Tibial nerve (tissue), 4 donors: ENCODE measurements at regions not wholly inside any gene's neighbourhood (a gene's known extent, or its start where the extent isn't known, plus 50 kb on each side); places are given as distances from the start of the nearest gene placed in this dataset.

Experiments used
- DNase-seq, 2 donors: peaks; one replicate each; pipeline ENCODE4 v3.0.0-alpha.2; 2019; ENCODE audit warnings: low spot score in 2 of 2
- H3K27ac ChIP-seq, 4 donors: fragments of 200-600 bp; sonication (generic) in 3 of 4; one replicate each; pipeline ENCODE4 v1.5.1; 2017 to 2019; ENCODE audit warnings: mild to moderate bottlenecking in 1 of 4
- H3K27me3 ChIP-seq, 2 donors: fragments of 200-600 bp; sonication (generic) in 1 of 2; one replicate each; pipeline versions ENCODE4 v1.5.1 to v1.6.0; 2017 to 2019
- H3K36me3 ChIP-seq, 3 donors: fragments of 200-600 bp; sonication (generic); one replicate each; pipeline ENCODE4 v1.5.1; 2018 to 2019
- H3K4me1 ChIP-seq, 4 donors: fragments of 200-600 bp; sonication (generic) in 3 of 4; one replicate each; pipeline ENCODE4 v1.5.1; 2017 to 2019
- H3K4me3 ChIP-seq, 4 donors: fragments of 200-600 bp; sonication (generic) in 3 of 4; one replicate each; pipeline ENCODE4 v1.5.1; 2017 to 2019; ENCODE audit warnings: mild to moderate bottlenecking in 1 of 4, moderate library complexity in 1 of 4
- H3K9me3 ChIP-seq, 4 donors: fragments of 200-600 bp; sonication (generic) in 3 of 4; one replicate each; pipeline ENCODE4 v1.5.1; 2017 to 2019
- EP300 ChIP-seq, 2 donors: sonication (generic); formaldehyde crosslinking; IDR thresholded peaks; one replicate each; pipeline ENCODE4 v1.6.1; 2017; ENCODE audit warnings: antibody characterized with exemption in 2 of 2, mild to moderate bottlenecking in 1 of 2
- POLR2A ChIP-seq, 2 donors: fragments of 450-650 bp; IDR thresholded peaks; one replicate each; pipeline ENCODE4 v1.6.1; 2017; ENCODE audit warnings: antibody characterized with exemption in 2 of 2, mild to moderate bottlenecking in 2 of 2, moderate library complexity in 2 of 2
- WGBS, 2 donors: methylation state at CpG; one replicate each; pipeline ENCODE4 v1.1.5; 2018; 5-methylcytosine and 5-hydroxymethylcytosine counted together
- TF ChIP-seq, protein P1 (sequence below), 5 experiments: fragments of 200-600 bp in 3 of 5; fragments of 450-650 bp in 2 of 5; sonication (generic) in 3 of 5; IDR thresholded peaks; one replicate each; pipeline ENCODE4 v1.5.1; 2016 to 2019; ENCODE audit warnings: antibody characterized with exemption in 5 of 5, mild to moderate bottlenecking in 3 of 5, moderate library complexity in 2 of 5

DNA sequence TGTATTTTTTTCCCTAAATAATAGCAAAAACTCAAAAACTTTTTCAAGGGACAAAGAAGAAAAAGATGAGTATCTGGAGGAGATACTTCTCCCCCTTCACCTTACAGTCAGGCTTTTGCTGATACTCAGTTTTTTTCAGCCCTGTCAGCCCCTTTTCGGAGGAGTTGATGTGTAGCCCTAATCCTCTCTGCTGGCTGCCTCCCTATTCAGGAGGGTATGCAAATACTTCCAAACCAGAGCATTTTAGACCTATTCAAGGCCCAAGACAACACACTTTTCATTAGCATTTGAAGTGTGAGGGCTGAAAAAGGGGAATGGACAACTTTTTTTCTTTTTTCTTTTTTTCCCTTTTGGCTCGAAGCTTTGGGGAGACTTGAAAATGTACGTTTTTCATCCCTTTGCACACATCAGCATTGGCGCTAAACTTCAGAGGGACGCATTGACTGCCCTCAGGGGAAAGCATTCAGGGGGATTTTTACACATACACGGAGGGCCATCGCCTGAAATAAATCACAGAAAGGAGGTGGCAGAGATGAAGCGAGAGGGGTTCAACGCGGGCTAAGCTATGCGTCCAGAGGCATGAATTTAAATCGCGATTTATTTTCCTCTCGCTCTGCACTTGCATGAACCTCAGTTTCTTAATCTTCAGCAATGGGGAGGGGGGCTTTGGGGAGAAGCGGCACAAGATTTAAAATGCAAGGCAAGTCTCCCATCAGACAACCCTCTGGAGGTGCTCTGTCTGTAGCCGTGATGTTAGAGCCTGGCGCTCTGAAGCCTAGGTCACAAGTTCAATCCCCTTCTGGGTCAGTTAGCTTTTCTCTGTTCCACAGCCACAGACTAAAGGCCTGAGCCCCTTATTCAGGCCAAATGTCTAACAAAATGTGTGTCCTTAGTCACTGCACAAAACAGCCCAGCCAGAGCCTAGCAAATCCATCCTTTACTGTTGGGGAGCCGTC lies 86.3 kb downstream of the ASCL1 start:
- no peak for DNase-seq
- Histone ChIP-seq H3K36me3 (no peaks in the 10 kb centered on the region), H3K27me3 (no peaks in the 10 kb centered on the region), H3K4me1 (no peaks in the 10 kb centered on the region), H3K27ac (no peak overlapping the region), H3K4me3 (no peak overlapping the region), H3K9me3 (peaks cover 0 to 5% (median 0%) of the 10 kb centered on the region in 4 donors)
- TF ChIP-seq, protein P1, sequence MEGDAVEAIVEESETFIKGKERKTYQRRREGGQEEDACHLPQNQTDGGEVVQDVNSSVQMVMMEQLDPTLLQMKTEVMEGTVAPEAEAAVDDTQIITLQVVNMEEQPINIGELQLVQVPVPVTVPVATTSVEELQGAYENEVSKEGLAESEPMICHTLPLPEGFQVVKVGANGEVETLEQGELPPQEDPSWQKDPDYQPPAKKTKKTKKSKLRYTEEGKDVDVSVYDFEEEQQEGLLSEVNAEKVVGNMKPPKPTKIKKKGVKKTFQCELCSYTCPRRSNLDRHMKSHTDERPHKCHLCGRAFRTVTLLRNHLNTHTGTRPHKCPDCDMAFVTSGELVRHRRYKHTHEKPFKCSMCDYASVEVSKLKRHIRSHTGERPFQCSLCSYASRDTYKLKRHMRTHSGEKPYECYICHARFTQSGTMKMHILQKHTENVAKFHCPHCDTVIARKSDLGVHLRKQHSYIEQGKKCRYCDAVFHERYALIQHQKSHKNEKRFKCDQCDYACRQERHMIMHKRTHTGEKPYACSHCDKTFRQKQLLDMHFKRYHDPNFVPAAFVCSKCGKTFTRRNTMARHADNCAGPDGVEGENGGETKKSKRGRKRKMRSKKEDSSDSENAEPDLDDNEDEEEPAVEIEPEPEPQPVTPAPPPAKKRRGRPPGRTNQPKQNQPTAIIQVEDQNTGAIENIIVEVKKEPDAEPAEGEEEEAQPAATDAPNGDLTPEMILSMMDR (IDR thresholded peaks at IDR 0.05) = no peak
- no peak for TF ChIP-seq POLR2A (IDR thresholded peaks at IDR 0.05)
- no peak for TF ChIP-seq EP300 (IDR thresholded peaks at IDR 0.05)
- 18 to 19% methylated on average over 18 of the region's 18 CpGs for WGBS, 2 donors

DNA sequence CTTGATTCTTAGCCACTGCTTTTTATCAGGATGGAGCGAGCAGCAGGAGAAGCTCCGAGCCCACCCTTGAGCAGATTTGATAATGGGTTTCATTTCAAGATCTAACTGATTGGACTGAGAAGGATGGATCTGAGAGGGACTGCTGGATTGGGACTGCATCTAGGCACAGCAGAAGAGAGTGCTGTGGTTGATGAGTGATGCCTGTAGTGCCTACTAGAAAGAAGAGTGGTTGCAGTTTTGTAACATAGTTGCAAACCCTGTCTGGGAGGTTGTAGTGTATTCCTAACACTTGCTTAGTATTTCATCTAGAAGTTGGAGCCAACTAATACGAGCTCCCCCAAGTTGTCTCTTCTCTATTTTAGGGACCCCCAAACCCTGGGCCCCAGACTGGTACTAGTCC lies 88.7 kb downstream of the ASCL1 start:
- TF ChIP-seq EP300 (IDR thresholded peaks at IDR 0.05) = no peak
- TF ChIP-seq, protein P1 (IDR thresholded peaks at IDR 0.05) = no peak
- no peak for TF ChIP-seq POLR2A (IDR thresholded peaks at IDR 0.05)
- no peaks in the 10 kb centered on the region for H3K27me3 ChIP-seq
- WGBS, 2 donors = 84 to 89% methylated on average over 3 of the region's 3 CpGs

DNA sequence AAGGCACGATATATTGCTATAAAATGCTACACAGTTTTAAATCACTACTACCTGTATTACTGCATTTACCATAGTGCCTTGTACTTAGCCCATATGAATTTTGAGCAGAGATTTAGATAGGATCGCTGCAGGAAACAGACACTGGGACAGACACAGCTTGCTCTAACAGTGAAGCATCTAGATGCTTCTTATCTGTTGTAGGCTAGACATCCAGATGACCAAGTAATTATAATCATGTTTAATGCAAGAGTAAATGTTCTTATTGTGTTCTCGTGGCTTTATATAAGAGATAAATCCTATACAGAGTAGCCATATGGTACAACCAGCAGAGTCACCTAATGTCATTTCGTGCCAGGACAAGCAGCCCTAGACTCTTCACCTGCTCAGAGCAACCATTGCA lies 92.8 kb downstream of the ASCL1 start:
- H3K4me3 ChIP-seq = no peak overlapping the region
- H3K9me3 ChIP-seq = peaks cover 0 to 5% (median 0%) of the 10 kb centered on the region in 4 donors
- no peaks in the 10 kb centered on the region for H3K4me1 ChIP-seq
- H3K27ac ChIP-seq = no peak overlapping the region
- DNase-seq = no peak
- 85 to 92% methylated on average over 4 of the region's 4 CpGs for WGBS, 2 donors
- H3K36me3 ChIP-seq = no peaks in the 10 kb centered on the region
- TF ChIP-seq EP300 (IDR thresholded peaks at IDR 0.05) = no peak
- TF ChIP-seq, protein P1 (IDR thresholded peaks at IDR 0.05) = no peak
- TF ChIP-seq POLR2A (IDR thresholded peaks at IDR 0.05) = no peak
- H3K27me3 ChIP-seq = no peaks in the 10 kb centered on the region

More for the DNA sequence above, 88.7 kb downstream of the ASCL1 start:
- H3K27ac ChIP-seq = no peak overlapping the region
- no peaks in the 10 kb centered on the region for H3K36me3 ChIP-seq
- peaks cover 0 to 5% (median 0%) of the 10 kb centered on the region in 4 donors for H3K9me3 ChIP-seq
- no peak for DNase-seq
- no peak overlapping the region for H3K4me3 ChIP-seq
- H3K4me1 ChIP-seq = no peaks in the 10 kb centered on the region

DNA sequence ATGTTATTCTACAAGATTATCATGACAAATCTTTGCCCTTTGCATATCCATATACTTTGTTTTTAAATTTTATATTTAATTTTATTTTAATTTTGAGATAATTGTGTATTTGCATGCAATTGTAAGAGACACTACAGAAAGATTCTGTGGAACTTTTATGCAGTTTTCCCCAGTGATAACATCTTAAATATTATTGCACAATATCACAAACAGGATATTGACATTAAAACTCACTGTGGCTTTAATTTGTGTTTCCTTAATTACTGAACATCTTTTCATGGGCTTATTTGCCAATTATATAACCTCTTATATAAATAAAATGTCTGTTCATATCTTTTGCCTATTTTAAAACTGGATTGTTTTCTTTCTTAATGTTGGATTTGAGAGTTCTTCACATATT lies 95.6 kb downstream of the ASCL1 start:
- H3K36me3 ChIP-seq = no peaks in the 10 kb centered on the region
- TF ChIP-seq POLR2A (IDR thresholded peaks at IDR 0.05) (no peak), EP300 (IDR thresholded peaks at IDR 0.05) (no peak)
- TF ChIP-seq, protein P1 (IDR thresholded peaks at IDR 0.05) = no peak
- H3K9me3 ChIP-seq = no peaks in the 10 kb centered on the region
- DNase-seq = no peak
- H3K4me3 ChIP-seq = no peak overlapping the region
- H3K27me3 ChIP-seq = no peaks in the 10 kb centered on the region
- H3K27ac ChIP-seq = no peak overlapping the region
- H3K4me1 ChIP-seq = no peaks in the 10 kb centered on the region

DNA sequence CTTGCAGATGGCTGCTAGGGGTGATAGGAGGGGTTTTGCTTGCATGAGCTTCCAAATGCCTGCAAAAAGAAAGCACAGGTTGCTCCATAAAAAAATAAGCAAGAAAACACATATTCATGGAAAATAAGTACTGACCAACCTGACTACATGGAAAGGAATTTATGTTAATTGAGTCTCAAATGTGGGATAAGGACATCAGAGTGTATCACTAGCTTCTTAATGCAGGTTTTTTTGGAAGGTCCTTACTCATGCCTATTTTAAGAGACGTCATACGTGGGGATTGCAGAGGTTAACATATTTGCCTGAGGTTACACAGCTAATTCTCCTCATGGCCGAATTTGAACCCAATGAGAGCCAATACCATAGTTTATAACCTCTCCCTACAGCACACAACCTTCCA lies 116.2 kb downstream of the ASCL1 start:
- WGBS, 2 donors = 61 to 66% methylated on average over 3 of the region's 3 CpGs

More for the DNA sequence above, 116.2 kb downstream of the ASCL1 start:
- Histone ChIP-seq H3K9me3 (peaks cover 0 to under 1% (median 0%) of the 10 kb centered on the region in 4 donors), H3K27me3 (no peaks in the 10 kb centered on the region), H3K4me1 (no peaks in the 10 kb centered on the region), H3K36me3 (no peaks in the 10 kb centered on the region), H3K4me3 (no peak overlapping the region), H3K27ac (no peak overlapping the region)
- DNase-seq = no peak
- TF ChIP-seq, protein P1 (IDR thresholded peaks at IDR 0.05) = no peak
- TF ChIP-seq EP300 (IDR thresholded peaks at IDR 0.05) (no peak), POLR2A (IDR thresholded peaks at IDR 0.05) (no peak)
